ENCODE measurements at regions not wholly inside any gene's neighbourhood (a gene's known extent, or its start where the extent isn't known, plus 50 kb on each side); places are given as distances from the start of the nearest gene placed in this dataset.

DNA sequence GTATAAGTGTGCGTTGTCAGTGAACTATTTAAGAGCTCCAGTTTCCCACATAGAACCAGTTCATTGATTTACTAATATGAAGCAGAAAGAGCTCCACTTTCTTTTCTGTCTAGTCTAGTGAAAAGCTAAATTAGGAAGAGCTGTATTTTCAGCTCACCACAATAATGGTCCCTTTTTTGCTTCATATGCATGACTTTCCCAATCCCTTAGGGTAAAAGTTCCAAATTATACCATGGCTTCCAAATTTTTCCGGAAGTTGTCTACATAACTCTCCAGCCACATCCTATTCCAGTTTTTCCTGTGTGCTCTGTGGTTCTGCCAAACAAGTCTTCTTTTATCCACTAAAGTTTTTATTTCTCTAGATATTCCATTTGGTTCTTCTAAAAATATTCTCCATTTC, 685.2 kb downstream of the REEP3 start:
- no peak for DNase-seq (ENCODE audit: low spot score)

DNA sequence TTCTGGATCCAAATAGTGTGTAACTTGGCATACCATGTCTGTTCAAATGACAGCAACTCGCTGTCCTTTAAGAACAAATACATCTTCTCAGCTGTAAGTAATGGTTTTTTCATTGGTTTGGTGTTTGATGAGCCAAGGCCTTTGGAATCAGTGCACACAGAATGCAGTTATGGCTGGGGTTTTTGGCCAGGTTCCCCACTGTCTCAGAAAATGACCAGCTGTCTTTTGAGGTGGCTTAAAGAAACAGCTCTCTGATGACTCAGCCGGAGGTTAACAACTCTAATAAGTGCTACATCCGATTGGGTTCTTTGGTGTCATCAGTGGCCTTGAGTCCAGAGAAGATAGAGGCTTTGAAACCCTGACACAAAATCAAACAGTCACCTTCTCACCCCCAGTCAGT, 688.4 kb downstream of the REEP3 start:
- DNase-seq (ENCODE audit: low spot score): no peak

DNA sequence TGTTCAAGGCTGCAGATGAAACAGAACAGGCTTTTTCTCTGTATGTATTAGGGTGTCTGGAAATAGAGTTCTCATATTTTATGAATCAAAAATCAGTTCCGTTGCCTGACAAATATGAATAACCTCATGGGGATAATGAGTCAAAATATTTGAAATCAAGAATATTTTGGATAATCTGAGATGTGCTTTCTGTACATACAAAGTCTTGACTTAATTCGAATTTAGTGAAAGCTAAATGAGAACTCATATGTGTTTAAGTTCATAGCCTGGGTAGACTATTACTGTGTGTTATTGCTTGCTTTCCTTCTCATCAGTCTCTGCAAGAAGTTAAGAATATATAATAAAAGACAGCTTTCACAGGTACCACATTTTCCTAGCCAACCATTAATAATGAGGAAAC, 689.0 kb downstream of the REEP3 start:
- no peak for DNase-seq (ENCODE audit: low spot score)

DNA sequence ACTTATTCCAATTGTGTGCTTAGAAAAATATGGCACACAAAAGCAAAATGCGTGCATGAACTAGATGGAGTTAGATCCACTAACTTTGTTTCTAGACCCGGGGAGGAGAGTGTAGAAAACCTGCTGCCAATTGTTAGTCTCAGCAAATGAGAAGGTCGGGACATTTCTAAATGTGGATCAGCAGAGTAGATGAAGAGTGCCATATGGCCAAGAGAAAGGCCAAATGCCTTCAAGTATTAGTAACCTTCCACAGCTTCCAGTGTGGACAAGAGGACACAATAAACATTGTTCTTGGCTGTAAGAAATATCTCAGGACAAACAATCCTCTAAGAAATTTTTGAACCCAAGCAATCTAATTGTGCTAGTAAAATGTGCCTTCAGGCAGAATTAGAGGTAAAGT, 690.3 kb downstream of the REEP3 start:
- DNase-seq (ENCODE audit: low spot score): no peak

DNA sequence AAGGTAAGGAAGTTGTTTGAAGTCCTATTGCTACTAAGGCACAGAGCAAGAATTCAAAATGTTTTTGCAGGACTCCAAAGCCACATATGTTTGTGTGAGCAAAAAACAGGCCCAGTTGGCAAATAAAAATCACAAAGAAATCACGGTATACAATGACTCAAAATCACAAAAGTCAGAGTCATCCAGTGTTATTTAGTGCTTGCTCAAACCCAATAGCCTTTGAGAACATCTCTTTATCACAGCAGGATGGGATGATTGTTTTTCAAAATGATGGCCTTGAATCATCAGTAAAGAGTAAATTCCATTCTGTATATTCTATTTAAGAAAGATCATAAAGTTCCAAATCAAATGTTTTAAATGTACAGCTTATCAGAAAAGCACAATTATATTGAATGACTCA, 693.9 kb downstream of the REEP3 start:
- DNase-seq (ENCODE audit: low spot score): no peak

DNA sequence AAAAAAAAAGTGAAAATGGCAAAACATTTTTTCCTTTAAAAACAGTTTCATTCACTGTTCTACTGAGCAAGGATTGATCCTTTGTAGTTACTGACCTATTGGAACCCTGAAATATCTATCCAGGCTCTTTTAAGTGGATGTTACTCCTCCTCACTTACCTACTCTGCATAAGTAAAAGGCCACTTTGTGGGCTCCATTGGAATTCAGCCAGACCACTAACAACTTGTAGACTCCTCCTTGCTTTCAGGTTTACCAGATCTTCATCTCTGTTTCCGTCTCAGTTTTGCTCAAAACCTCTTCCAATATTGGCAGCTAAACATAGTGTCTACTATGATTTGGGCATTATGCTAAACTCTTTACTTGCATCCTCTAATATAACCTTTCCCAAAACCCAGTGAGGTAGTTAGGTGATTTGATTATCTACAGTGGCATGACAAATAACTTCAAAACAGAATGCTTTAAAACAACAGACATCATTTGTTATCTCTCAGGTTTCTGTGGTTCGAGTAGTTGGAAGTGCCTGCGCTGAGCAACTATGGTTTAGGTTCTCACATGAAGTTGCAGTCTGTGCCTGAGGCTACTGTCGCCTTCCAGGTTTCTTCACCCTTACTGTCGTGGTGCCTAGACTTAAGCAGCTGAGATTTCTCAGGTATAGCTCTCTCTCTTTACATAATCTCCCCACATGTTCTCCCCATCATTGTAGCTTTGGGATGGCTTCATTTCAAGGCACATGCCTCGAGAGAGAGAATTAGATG, 698.2 kb downstream of the REEP3 start:
- no peak for DNase-seq (ENCODE audit: low spot score)

DNA sequence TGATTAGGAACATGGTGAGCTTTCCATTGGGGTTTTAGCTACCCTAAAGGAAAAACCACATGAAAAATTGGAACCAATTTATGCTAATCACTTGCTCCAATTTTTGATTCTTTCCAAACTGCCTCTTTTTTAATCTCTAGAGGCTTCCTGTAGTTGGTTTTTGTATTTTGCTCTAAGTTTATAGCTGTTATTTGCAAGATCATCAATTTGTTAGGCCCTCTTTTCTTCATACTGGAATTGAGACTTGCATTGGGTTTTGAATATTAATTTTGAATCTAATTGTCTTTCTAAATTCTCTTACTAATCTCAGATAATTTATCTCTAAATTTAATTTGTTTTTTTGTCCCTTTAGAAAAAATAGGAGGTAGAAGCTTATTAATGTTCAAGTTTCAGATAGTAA, 713.3 kb downstream of the REEP3 start:
- no peak for DNase-seq (ENCODE audit: low spot score)

DNA sequence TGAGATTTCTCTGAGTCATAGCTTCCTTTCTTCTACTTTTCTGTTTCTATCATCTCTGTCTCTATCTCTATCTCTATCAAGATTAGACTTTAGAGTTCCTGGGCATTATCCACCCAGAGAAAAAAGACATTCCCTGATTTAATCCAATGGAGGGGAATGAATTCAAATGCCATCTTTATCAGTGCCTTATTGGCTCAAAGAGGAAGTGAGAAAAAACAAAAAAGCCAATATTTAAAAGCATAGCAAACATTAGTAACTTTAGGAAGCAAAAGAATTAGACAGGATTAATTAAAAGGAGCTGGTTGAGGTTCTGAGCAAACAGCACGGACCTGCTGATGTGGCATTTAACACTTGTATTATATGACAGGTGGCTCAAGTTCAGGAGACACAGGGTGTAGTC, 736.5 kb downstream of the REEP3 start:
- no peak for DNase-seq (ENCODE audit: low spot score)

DNA sequence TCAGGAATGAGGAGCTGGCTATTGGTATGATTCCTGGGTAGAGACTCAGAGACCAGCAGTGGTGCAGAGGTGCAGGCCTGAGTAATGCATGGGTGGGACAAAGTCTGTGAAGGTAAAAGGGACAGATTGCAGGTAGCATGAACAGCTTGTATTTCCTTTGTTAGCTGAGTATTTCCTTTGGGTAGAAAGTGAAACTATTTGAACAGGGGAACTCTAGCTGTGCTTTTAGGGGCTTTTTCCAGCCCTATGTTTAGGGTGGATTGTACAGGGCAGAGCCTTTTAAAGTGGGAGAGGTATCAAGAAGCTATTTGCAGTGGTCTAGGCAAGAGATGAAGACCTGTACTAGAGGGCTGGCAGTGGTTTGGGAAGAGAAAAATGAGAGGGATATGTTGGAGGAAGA, 739.9 kb downstream of the REEP3 start:
- DNase-seq (ENCODE audit: low spot score): no peak

DNA sequence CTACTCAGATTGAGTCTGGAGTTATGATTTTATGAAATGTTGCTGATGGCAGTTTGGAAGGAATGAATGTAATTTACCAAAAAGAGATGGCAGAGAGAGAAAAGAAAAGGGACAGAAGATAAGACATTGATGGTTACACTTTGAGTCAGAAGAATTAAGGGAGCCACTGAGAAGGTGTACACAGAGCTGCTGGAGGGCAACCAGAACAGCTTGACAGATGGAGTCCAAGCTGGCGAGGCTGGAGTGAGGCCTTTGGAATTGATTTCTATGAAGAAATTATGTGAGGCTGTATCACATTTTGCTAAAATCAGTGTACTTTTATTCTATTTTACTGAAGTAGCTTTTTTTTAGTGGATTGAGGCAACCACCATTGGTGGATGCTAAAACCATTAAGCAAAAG, 740.5 kb downstream of the REEP3 start:
- DNase-seq (ENCODE audit: low spot score): no peak

DNA sequence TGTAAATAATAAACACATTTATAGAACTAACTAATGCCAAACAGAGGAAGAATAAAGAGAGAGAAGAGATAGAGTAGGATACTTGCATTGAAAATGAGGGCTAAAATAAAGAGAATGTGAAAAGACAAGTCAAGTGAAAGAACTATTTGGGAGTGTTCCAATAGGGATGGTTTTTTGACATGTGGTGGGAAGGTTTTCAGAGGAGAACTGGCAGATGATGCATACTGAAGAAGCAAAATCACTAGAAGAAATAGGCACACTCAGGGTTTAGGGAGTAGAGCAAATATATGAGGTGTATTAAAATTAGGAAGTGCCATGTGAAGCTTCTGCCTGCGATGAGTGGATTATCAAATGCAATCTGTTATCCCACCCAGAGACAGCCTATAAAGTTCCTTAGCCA, 744.8 kb downstream of the REEP3 start:
- DNase-seq (ENCODE audit: low spot score): no peak

DNA sequence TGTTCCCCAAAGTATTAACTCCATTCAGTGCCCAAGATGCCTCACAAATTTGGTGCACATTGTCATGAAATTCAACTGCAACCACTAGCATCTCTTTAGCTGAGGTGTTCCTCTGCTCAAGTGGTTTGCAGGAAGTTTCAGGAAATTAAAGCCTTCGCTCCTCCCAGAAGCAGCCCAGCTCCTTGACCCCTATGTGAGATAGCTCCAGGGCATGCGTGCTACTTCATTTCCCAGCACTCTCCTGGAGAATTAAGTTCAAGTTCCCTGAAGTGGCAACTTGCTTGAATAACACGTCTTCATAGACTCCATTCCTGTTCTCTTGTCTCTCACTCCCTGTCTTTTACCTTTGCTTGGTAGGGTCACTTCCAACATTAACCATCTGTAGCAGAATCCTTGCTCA, 750.3 kb downstream of the REEP3 start:
- no peak for DNase-seq (ENCODE audit: low spot score)

DNA sequence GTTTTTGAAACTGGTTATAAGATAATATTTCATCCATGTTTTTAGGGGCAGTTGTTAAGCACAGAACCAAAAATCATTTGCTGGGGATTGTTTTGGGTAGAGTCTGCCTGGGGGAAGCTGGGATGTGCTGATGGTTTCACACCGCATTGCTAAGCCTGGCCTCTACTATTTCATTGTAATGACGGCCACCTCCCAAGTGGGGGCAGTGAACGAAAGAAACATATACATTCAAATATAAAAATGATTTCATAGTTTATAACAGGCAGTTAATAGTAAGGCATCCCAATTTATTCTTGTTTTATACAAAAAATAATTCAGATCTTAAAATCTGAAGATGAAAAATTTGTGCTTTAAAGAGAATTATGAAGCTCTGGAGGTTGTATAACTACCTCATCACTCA, 750.8 kb downstream of the REEP3 start:
- DNase-seq (ENCODE audit: low spot score): no peak

DNA sequence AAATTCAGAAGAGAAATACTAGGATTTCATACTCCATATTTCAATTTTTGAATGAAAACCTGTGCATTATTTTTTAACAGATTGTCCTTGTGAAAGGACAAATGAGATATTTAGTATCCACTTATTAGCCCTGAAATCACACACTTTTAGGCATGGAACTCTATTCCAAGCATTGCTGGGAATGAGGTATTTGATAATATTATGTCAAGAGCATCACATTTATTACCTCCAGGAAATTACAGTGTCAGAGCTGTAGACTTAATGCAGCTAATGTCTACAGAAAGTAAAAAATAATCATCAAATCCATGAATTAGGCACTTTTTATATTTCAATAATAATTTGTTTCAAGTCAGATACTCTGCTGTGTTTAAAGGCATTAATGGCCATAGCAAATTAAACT, 753.8 kb downstream of the REEP3 start:
- no peak for DNase-seq (ENCODE audit: low spot score)

DNA sequence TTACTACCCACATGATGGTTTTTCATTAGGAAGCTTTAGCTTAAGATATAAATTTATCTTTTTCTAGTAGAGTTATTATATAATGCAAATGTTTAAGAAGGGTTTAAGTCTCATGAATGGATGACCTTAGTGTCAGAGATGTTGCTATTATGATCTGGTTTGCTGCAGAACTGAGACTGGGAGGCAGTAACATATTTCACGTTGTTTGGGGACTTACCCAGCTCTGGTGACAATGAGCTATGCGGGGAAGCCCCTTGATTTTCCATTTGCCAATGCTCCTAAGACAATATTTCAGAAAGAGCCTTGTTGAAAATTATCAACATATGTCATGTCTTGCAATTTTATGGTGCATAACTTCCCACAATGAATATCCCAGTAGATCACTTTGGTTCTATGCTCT, 754.6 kb downstream of the REEP3 start:
- DNase-seq (ENCODE audit: low spot score): no peak

DNA sequence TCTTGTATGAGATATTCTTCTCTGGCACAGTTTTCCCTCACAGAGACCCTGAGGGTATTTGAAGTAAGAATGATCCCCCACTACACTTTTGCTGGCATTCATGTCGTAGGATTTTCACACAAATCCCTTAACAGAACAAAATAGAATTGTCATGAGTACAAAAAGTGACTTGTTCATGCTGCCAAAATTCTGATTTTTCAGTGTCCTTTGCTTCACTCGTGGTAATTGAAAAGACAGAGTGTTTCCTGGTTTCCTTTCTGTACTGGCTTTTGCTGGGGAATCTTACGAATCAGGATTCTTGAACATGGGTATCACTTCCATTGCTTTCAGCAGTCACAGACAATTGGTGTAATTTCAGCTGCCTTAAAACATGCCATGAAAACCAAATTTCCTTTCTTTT, 756.3 kb downstream of the REEP3 start:
- DNase-seq (ENCODE audit: low spot score): no peak

DNA sequence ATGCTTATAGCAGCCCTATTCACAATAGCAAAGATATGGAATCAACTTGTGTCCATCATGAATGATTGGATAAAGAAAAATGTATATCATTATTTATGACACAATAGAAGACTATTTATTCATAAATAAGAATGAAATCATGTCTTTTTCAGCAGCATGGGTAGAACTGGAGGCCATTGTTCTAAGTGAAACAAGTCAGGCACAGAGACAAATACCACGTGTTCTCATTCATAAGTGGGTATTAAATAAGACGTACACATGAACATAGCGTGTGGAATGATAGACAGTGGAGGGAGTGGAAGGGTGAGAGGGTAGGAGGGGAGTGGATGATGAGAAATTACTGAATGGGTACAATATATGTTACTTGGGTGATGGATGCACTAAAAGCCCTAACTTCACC, 762.4 kb downstream of the REEP3 start:
- DNase-seq (ENCODE audit: low spot score): no peak

DNA sequence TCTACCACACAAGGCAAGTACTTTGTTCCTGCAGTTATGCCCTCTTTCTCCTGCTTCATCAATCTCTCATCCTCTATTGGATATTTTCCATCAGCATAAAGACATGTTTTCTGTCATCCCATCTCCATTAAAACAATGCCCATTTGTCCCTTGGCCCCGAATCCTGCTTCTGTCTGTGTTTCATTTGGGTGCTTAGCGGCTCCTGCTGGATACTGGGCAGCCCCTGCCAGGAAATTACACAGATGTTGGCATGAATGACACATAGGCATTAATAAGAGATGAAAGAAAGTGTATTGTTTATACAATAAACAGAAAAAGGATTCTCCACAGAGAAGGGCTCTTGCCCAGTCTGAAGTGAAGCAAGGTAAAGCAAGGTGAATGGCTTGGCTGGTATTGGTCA, 765.3 kb downstream of the REEP3 start:
- no peak for DNase-seq (ENCODE audit: low spot score)

DNA sequence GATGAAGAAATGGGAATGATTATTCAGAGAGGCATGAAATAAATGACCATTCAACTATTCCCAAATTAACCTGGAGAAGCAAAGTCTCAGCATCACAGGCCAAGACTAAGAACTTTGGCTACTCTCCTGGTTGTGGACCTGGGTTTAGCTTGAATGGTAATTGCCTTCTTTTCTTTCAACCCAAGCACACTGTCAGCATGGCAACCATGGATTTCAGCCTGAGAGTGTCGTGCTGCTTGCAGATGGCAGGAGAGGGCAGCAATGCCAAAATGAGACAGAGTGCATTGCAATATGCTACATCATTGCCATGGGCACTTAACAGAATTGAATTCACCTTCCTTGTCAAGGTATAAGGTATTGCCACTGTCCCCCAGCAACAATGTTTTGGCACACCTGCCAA, 767.2 kb downstream of the REEP3 start:
- no peak for DNase-seq (ENCODE audit: low spot score)

DNA sequence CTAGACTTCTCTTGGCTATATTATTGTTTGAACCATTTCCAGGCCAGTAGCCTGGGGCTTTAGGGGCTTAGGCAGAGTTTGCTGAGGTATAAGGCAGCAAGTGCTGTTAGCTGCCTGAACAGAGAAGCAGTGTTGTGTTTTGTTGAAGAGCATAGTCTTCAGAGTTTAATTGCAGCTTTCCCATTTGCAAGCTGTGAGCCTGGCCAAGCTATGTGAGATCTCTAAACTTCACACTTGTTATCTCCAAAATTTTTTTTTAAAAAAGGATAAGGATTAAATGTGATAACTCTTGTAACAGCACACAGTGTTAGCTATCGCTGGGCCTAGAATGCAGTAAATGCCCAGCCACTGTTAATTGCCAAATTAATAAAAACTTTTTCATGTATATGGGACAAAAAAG, 782.4 kb downstream of the REEP3 start:
- DNase-seq (ENCODE audit: low spot score): no peak

DNA sequence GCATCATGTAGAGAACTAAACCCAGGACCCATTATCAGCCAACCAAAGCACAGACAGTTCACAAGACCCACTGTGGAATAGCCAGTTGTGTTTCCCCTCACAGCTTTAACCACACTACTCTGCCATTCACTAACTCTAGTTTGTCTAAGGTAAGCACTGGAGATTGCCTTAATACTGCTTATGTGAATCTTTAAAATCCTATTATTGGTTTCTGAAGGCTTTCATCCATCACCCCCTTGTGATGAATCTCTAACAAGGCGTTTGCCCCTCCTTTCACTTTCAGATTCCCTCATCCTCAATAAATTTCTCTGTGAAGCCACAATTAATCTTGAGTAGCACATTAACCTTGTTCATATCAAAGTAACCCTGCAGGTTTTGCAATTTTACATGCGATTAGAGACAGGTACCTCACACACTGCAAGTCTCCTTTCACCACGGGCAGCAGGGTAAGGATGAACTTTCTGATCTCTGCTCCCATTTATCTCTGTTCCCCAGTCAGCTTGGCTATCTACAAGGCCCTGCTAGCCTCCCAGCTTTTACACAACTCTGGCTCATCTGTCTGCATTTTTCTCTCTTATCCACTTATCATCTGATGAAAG, 785.6 kb downstream of the REEP3 start:
- DNase-seq (ENCODE audit: low spot score): no peak

DNA sequence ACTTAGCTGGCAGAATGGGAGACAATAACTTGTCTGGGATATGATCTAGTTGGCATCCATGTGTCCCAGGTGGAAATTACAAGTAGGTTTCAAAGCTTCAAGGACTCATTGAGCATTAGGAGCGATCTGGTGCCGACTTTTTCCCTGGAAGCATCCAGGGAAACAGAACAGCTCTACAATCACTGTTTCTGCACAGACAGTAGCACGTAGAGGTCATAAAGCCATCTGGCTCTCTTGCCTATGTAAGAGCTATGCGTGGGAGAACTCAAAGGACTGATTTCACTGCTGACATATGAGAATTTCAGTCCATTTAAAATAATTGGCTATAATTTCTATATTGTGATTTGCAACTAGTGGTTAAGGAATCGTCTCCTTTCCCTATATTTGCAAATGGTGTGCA, 791.7 kb downstream of the REEP3 start:
- no peak for DNase-seq (ENCODE audit: low spot score)

DNA sequence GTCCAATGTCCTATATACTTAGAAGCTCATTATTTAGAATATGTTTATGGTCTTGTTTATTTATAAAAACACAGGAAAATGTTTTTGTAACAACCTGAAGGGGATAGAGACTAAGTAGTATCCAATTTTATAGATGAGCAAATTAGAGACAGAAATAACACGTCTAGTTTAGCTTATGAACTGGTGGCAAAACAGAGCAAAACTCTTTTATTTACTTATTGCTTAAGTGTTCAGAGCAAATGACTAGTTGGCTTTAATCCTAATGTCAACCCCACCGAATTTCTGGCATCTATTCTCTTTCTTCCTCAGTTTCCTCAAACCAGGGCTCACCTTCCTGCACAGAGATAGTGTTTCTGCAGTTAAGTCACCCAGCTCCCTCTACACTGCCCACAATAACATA, 792.8 kb downstream of the REEP3 start:
- DNase-seq (ENCODE audit: low spot score): no peak

DNA sequence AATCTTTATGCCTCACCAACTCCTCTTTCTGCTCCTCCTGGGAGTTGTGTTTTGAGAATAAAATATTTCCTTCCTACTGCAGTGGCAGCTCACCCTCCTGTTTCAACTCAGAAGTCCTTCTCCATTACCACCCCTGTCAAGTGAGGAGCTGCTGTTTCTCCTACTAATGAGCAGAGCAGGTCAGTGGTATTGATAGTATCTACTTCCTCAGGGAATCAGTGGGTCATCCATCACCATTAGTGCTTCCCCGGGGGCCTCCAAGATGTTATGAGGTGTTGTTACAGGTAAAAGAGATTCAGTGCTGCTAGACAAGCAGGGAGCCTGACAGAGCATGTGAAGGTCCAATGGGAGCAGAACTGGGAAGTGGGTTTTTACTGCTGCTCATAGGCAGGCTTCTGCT, 795.2 kb downstream of the REEP3 start:
- no peak for DNase-seq (ENCODE audit: low spot score)

Measured in H4 (cell line).